IPS-NIHi11 (cell line): ENCODE measurements at regions not wholly inside any gene's neighbourhood (a gene's known extent, or its start where the extent isn't known, plus 50 kb on each side); places are given as distances from the start of the nearest gene placed in this dataset.

Experiments used
- DNase-seq: peaks from one replicate; pipeline ENCODE4 v3.0.0; 2012; ENCODE audit warnings: mixed read lengths, low spot score

- DNase-seq: no peak
Measured at GRCh38 chr13:23488442-23488841, 54.9 kb upstream of the SACS start.

- no peak for DNase-seq
Measured at GRCh38 chr13:23496255-23496654, 62.8 kb upstream of the SACS start.

GRCh38 chr13:23497191-23497590, 63.7 kb upstream of the SACS start:
- no peak for DNase-seq

GRCh38 chr13:23500849-23501248, 67.3 kb upstream of the SACS start:
- DNase-seq: no peak

GRCh38 chr13:23504180-23504579, 66.0 kb upstream of the TNFRSF19 start:
- no peak for DNase-seq

- DNase-seq: no peak
Measured at GRCh38 chr13:23505007-23505406, 65.2 kb upstream of the TNFRSF19 start.

GRCh38 chr13:23506071-23506806, 64.0 kb upstream of the TNFRSF19 start:
- no peak for DNase-seq

- no peak for DNase-seq
Measured at GRCh38 chr13:23506807-23507291, 63.4 kb upstream of the TNFRSF19 start.

GRCh38 chr13:23509781-23510543, 60.2 kb upstream of the TNFRSF19 start:
- DNase-seq: no peak

GRCh38 chr13:23510544-23510916, 59.7 kb upstream of the TNFRSF19 start:
- DNase-seq: no peak

GRCh38 chr13:23510979-23511735, 59.1 kb upstream of the TNFRSF19 start:
- DNase-seq: peak; percentile 35

- no peak for DNase-seq
Measured at GRCh38 chr13:23512762-23513395, 57.3 kb upstream of the TNFRSF19 start.

GRCh38 chr13:23513455-23513854, 56.8 kb upstream of the TNFRSF19 start:
- no peak for DNase-seq

- no peak for DNase-seq
Measured at GRCh38 chr13:23514076-23514475, 56.1 kb upstream of the TNFRSF19 start.

- no peak for DNase-seq
Measured at GRCh38 chr13:23515116-23515515, 55.1 kb upstream of the TNFRSF19 start.

- DNase-seq: no peak
Measured at GRCh38 chr13:23516190-23516589, 54.0 kb upstream of the TNFRSF19 start.

- no peak for DNase-seq
Measured at GRCh38 chr13:23516702-23517101, 53.5 kb upstream of the TNFRSF19 start.

GRCh38 chr13:23518231-23518630, 52.0 kb upstream of the TNFRSF19 start:
- no peak for DNase-seq
